MM.1S (cell line): ENCODE measurements at regions not wholly inside any gene's neighbourhood (a gene's known extent, or its start where the extent isn't known, plus 50 kb on each side); places are given as distances from the start of the nearest gene placed in this dataset.

Experiments used
- CTCF ChIP-seq: fragments of 300-600 bp; sonication (generic); IDR thresholded peaks from 2 replicates; pipeline ENCODE4 v1.5.1; 2016; ENCODE audit warnings: antibody characterized with exemption, low read length, mixed read lengths
- EZH2phosphoT487 ChIP-seq: fragments of 300-600 bp; sonication (generic); IDR thresholded peaks from 2 replicates; pipeline ENCODE4 v1.6.1; 2018; ENCODE audit warnings: antibody characterized with exemption, low read length

GRCh38 chr7:156324201-156324600, 316.4 kb upstream of the RNF32 start:
- TF ChIP-seq CTCF (no peak), EZH2phosphoT487 (no peak)
